ENCODE measurements at regions not wholly inside any gene's neighbourhood (a gene's known extent, or its start where the extent isn't known, plus 50 kb on each side); places are given as distances from the start of the nearest gene placed in this dataset.

- H3K36me3 ChIP-seq (ENCODE audit: insufficient read depth, low read length): no peaks in the 10 kb centered on the region
- no peaks in the 10 kb centered on the region for H3K27me3 ChIP-seq (ENCODE audit: insufficient read depth, low read length)
- H3K36me3 Mint-ChIP-seq (ENCODE audit: low read depth, unreplicated experiment): no peaks in the 10 kb centered on the region
- FAIRE-seq (no peak), DNase-seq (ENCODE audit: low read depth) (no peak)
- no peaks in the 10 kb centered on the region for H4K20me1 ChIP-seq (ENCODE audit: insufficient read depth, low read length)
- H3K27me3 Mint-ChIP-seq (ENCODE audit: low read depth, unreplicated experiment): no peaks in the 10 kb centered on the region
- no peaks in the 10 kb centered on the region for H3K9me3 ChIP-seq (ENCODE audit: insufficient read depth, low read depth, low read length)
- peaks cover 23% of the 10 kb centered on the region for H3K4me1 Mint-ChIP-seq (ENCODE audit: low read depth, unreplicated experiment)
- H3K9ac ChIP-seq (ENCODE audit: low read length): no peak overlapping the region
- no peak overlapping the region for H3K4me3 Mint-ChIP-seq (ENCODE audit: unreplicated experiment)
- no peak overlapping the region for H2AFZ ChIP-seq (ENCODE audit: low read depth, low read length)
- H3K27ac Mint-ChIP-seq (ENCODE audit: unreplicated experiment): peak overlapping the region; percentile 22
- no peak overlapping the region for H3K4me3 ChIP-seq (ENCODE audit: insufficient read depth, low read depth, low read length)
- H3K4me2 ChIP-seq (ENCODE audit: low read length): no peak overlapping the region
- TF ChIP-seq EZH2 (IDR thresholded peaks at IDR 0.05; ENCODE audit: insufficient read depth, low read length): no peak
- no peak for TF ChIP-seq CTCF (IDR thresholded peaks at IDR 0.05; ENCODE audit: insufficient read depth, low read depth, low read length)
- peaks cover 3% of the 10 kb centered on the region for H3K9me3 Mint-ChIP-seq (ENCODE audit: unreplicated experiment)
- H3K4me1 ChIP-seq (ENCODE audit: insufficient read depth, low read length): no peaks in the 10 kb centered on the region
- H3K27ac ChIP-seq (ENCODE audit: low read depth, low read length): no peak overlapping the region
- H3K79me2 ChIP-seq (ENCODE audit: insufficient read depth, low read length): no peaks in the 10 kb centered on the region
Observed at GRCh38 chr5:82723168-82723567, 354.0 kb downstream of the TMEM167A start.

- H2AFZ ChIP-seq (ENCODE audit: low read depth, low read length): no peak overlapping the region
- no peaks in the 10 kb centered on the region for H4K20me1 ChIP-seq (ENCODE audit: insufficient read depth, low read length)
- H3K9ac ChIP-seq (ENCODE audit: low read length): no peak overlapping the region
- Mint-ChIP-seq H3K27ac (ENCODE audit: unreplicated experiment) (peak overlapping the region; percentile 75), H3K27me3 (ENCODE audit: low read depth, unreplicated experiment) (no peaks in the 10 kb centered on the region), H3K4me3 (ENCODE audit: unreplicated experiment) (no peak overlapping the region), H3K9me3 (ENCODE audit: unreplicated experiment) (no peaks in the 10 kb centered on the region), H3K36me3 (ENCODE audit: low read depth, unreplicated experiment) (no peaks in the 10 kb centered on the region), H3K4me1 (ENCODE audit: low read depth, unreplicated experiment) (peaks cover 23% of the 10 kb centered on the region)
- H3K36me3 ChIP-seq (ENCODE audit: insufficient read depth, low read length): no peaks in the 10 kb centered on the region
- H3K79me2 ChIP-seq (ENCODE audit: insufficient read depth, low read length): no peaks in the 10 kb centered on the region
- H3K4me2 ChIP-seq (ENCODE audit: low read length): no peak overlapping the region
- no peak overlapping the region for H3K27ac ChIP-seq (ENCODE audit: low read depth, low read length)
- TF ChIP-seq CTCF (IDR thresholded peaks at IDR 0.05; ENCODE audit: insufficient read depth, low read depth, low read length) (no peak), EZH2 (IDR thresholded peaks at IDR 0.05; ENCODE audit: insufficient read depth, low read length) (no peak)
- H3K9me3 ChIP-seq (ENCODE audit: insufficient read depth, low read depth, low read length): no peaks in the 10 kb centered on the region
- H3K4me3 ChIP-seq (ENCODE audit: insufficient read depth, low read depth, low read length): no peak overlapping the region
- FAIRE-seq (no peak), DNase-seq (ENCODE audit: low read depth) (no peak)
- H3K27me3 ChIP-seq (ENCODE audit: insufficient read depth, low read length): no peaks in the 10 kb centered on the region
- no peaks in the 10 kb centered on the region for H3K4me1 ChIP-seq (ENCODE audit: insufficient read depth, low read length)
Observed at GRCh38 chr5:82721087-82721410, 356.1 kb downstream of the TMEM167A start.

GRCh38 chr5:82720213-82721086, 356.7 kb downstream of the TMEM167A start:
- Histone ChIP-seq H3K9ac (ENCODE audit: low read length) (no peak overlapping the region), H3K79me2 (ENCODE audit: insufficient read depth, low read length) (no peaks in the 10 kb centered on the region), H2AFZ (ENCODE audit: low read depth, low read length) (no peak overlapping the region), H3K36me3 (ENCODE audit: insufficient read depth, low read length) (no peaks in the 10 kb centered on the region), H4K20me1 (ENCODE audit: insufficient read depth, low read length) (no peaks in the 10 kb centered on the region), H3K27me3 (ENCODE audit: insufficient read depth, low read length) (no peaks in the 10 kb centered on the region), H3K4me3 (ENCODE audit: insufficient read depth, low read depth, low read length) (no peak overlapping the region), H3K27ac (ENCODE audit: low read depth, low read length) (no peak overlapping the region), H3K4me1 (ENCODE audit: insufficient read depth, low read length) (no peaks in the 10 kb centered on the region), H3K4me2 (ENCODE audit: low read length) (no peak overlapping the region), H3K9me3 (ENCODE audit: insufficient read depth, low read depth, low read length) (no peaks in the 10 kb centered on the region)
- Mint-ChIP-seq H3K36me3 (ENCODE audit: low read depth, unreplicated experiment) (no peaks in the 10 kb centered on the region), H3K4me3 (ENCODE audit: unreplicated experiment) (no peak overlapping the region), H3K27ac (ENCODE audit: unreplicated experiment) (peak overlapping the region; percentile 75), H3K27me3 (ENCODE audit: low read depth, unreplicated experiment) (no peaks in the 10 kb centered on the region), H3K4me1 (ENCODE audit: low read depth, unreplicated experiment) (peaks cover 23% of the 10 kb centered on the region), H3K9me3 (ENCODE audit: unreplicated experiment) (peaks cover under 1% of the 10 kb centered on the region)
- DNase-seq (ENCODE audit: low read depth) (peak; percentile 14), FAIRE-seq (no peak)
- no peak for TF ChIP-seq CTCF (IDR thresholded peaks at IDR 0.05; ENCODE audit: insufficient read depth, low read depth, low read length)
- no peak for TF ChIP-seq EZH2 (IDR thresholded peaks at IDR 0.05; ENCODE audit: insufficient read depth, low read length)
